Peyer's patch (tissue), 4 donors: ENCODE measurements at regions not wholly inside any gene's neighbourhood (a gene's known extent, or its start where the extent isn't known, plus 50 kb on each side); places are given as distances from the start of the nearest gene placed in this dataset.

Experiments used
- DNase-seq, 3 donors: peaks; one replicate each; pipeline ENCODE4 v3.0.0-alpha.2; 2017 to 2019
- H3K27ac ChIP-seq, 4 donors: fragments of 200-600 bp; sonication (generic); one replicate each; pipeline ENCODE4 v1.5.1; 2016 to 2019
- H3K27me3 ChIP-seq, 2 donors: fragments of 200-600 bp; sonication (generic); one replicate each; pipeline ENCODE4 v1.5.1; 2019
- H3K36me3 ChIP-seq, 3 donors: fragments of 200-600 bp; sonication (generic); one replicate each; pipeline ENCODE4 v1.5.1; 2016 to 2019
- H3K4me1 ChIP-seq, 4 donors: fragments of 200-600 bp; sonication (generic); one replicate each; pipeline ENCODE4 v1.5.1; 2016 to 2019
- H3K4me3 ChIP-seq, 4 donors: fragments of 200-600 bp; sonication (generic); 1 replicate in 3 of 4; 2 replicates in 1 of 4; pipeline ENCODE4 v1.5.1; 2016 to 2019; ENCODE audit warnings: mild to moderate bottlenecking in 1 of 4
- H3K9me3 ChIP-seq, 4 donors: fragments of 200-600 bp; sonication (generic); one replicate each; pipeline ENCODE4 v1.5.1; 2016 to 2019; ENCODE audit warnings: mild to moderate bottlenecking in 1 of 4
- POLR2A ChIP-seq, 2 donors: fragments of 450-650 bp; IDR thresholded peaks; one replicate each; pipeline ENCODE4 v1.5.1; 2017; ENCODE audit warnings: antibody characterized with exemption in 2 of 2, mild to moderate bottlenecking in 2 of 2, moderate library complexity in 2 of 2
- TF ChIP-seq, protein P1 (sequence below), 6 experiments: fragments of 450-650 bp in 4 of 6; fragments of 200-600 bp in 2 of 6; sonication (generic) in 1 of 6; IDR thresholded peaks; one replicate each; pipeline ENCODE4 v1.5.1; 2017 to 2019; ENCODE audit warnings: antibody characterized with exemption in 6 of 6, mild to moderate bottlenecking in 3 of 6, moderate library complexity in 1 of 6

DNA sequence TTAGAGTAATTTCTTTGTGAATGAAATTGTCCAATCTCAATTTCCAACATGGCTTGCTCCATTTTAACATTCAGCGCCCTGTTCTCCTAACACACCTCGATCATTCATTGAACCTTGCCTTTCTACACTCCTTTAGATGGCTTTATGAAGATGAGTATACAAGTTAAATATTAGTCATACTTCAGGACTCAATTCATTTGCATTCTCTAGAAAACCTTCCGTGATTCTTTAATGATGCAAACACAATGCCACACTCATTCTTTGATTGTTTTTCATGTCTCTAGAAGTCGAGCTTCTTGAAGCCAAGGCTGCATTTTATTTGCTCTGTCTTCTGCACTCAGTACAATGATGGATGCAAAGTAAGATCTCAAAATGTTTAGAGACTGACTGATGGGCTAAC lies 641.2 kb downstream of the DOK5 start:
- Histone ChIP-seq H3K27me3 (no peaks in the 10 kb centered on the region), H3K4me1 (no peaks in the 10 kb centered on the region), H3K27ac (no peak overlapping the region), H3K4me3 (no peak overlapping the region), H3K9me3 (peaks cover 0 to 4% (median 0%) of the 10 kb centered on the region in 4 donors), H3K36me3 (no peaks in the 10 kb centered on the region)
- no peak for TF ChIP-seq POLR2A (IDR thresholded peaks at IDR 0.05)
- TF ChIP-seq, protein P1, sequence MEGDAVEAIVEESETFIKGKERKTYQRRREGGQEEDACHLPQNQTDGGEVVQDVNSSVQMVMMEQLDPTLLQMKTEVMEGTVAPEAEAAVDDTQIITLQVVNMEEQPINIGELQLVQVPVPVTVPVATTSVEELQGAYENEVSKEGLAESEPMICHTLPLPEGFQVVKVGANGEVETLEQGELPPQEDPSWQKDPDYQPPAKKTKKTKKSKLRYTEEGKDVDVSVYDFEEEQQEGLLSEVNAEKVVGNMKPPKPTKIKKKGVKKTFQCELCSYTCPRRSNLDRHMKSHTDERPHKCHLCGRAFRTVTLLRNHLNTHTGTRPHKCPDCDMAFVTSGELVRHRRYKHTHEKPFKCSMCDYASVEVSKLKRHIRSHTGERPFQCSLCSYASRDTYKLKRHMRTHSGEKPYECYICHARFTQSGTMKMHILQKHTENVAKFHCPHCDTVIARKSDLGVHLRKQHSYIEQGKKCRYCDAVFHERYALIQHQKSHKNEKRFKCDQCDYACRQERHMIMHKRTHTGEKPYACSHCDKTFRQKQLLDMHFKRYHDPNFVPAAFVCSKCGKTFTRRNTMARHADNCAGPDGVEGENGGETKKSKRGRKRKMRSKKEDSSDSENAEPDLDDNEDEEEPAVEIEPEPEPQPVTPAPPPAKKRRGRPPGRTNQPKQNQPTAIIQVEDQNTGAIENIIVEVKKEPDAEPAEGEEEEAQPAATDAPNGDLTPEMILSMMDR (IDR thresholded peaks at IDR 0.05) = no peak
- DNase-seq = no peak

DNA sequence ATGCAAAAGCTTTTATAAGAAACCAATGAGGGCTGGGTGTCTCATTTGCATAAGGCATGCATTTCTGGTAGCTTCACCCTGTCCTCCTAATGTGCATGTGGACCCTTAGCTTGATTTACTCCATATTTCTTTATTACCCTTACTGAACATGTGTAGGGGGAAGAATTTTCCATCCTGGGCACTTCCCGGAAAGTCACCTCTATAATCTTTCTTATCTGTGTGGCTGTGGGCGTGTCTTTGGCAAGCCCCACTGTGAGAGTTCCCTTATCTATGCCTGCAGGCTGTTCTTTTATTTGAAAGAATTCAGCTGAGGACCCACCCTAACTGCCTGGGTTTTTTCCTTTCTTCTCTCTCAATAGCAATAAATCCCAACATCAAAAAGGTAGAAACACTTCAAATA lies 627.8 kb downstream of the DOK5 start:
- Histone ChIP-seq H3K27ac (no peak overlapping the region), H3K4me3 (no peak overlapping the region)
- DNase-seq = peak in 2 of 3 donors; percentile 58 to 75

GRCh38 chr20:55099251-55099650 lies 623.9 kb downstream of the DOK5 start:
- Histone ChIP-seq H3K9me3 (no peaks in the 10 kb centered on the region), H3K27ac (no peak overlapping the region), H3K4me3 (no peak overlapping the region), H3K4me1 (peaks cover 0 to 12% (median 0%) of the 10 kb centered on the region in 4 donors), H3K27me3 (no peaks in the 10 kb centered on the region), H3K36me3 (no peaks in the 10 kb centered on the region)
- no peak for DNase-seq
- TF ChIP-seq, protein P1 (IDR thresholded peaks at IDR 0.05) = no peak
- TF ChIP-seq POLR2A (IDR thresholded peaks at IDR 0.05) = no peak

More for the DNA sequence above, 627.8 kb downstream of the DOK5 start:
- Histone ChIP-seq H3K9me3 (no peaks in the 10 kb centered on the region), H3K27me3 (no peaks in the 10 kb centered on the region), H3K4me1 (no peaks in the 10 kb centered on the region), H3K36me3 (no peaks in the 10 kb centered on the region)
- TF ChIP-seq, protein P1 (IDR thresholded peaks at IDR 0.05) = no peak
- TF ChIP-seq POLR2A (IDR thresholded peaks at IDR 0.05) = no peak

GRCh38 chr20:55097621-55098020 lies 622.2 kb downstream of the DOK5 start:
- Histone ChIP-seq H3K36me3 (no peaks in the 10 kb centered on the region), H3K9me3 (no peaks in the 10 kb centered on the region), H3K4me1 (peaks cover 0 to 12% (median 0%) of the 10 kb centered on the region in 4 donors), H3K27me3 (no peaks in the 10 kb centered on the region), H3K4me3 (no peak overlapping the region), H3K27ac (no peak overlapping the region)
- TF ChIP-seq, protein P1 (IDR thresholded peaks at IDR 0.05) = no peak
- no peak for TF ChIP-seq POLR2A (IDR thresholded peaks at IDR 0.05)
- no peak for DNase-seq

- H3K27ac ChIP-seq = no peak overlapping the region
- H3K9me3 ChIP-seq = no peaks in the 10 kb centered on the region
- peaks cover 0 to 12% (median 0%) of the 10 kb centered on the region in 4 donors for H3K4me1 ChIP-seq
- H3K4me3 ChIP-seq = no peak overlapping the region
- no peaks in the 10 kb centered on the region for H3K36me3 ChIP-seq
- no peak for DNase-seq
- no peaks in the 10 kb centered on the region for H3K27me3 ChIP-seq
- no peak for TF ChIP-seq POLR2A (IDR thresholded peaks at IDR 0.05)
- TF ChIP-seq, protein P1 (IDR thresholded peaks at IDR 0.05) = no peak
Observed at GRCh38 chr20:55095745-55096400, 620.5 kb downstream of the DOK5 start.
